GM12875 (cell line): ENCODE measurements at regions not wholly inside any gene's neighbourhood (a gene's known extent, or its start where the extent isn't known, plus 50 kb on each side); places are given as distances from the start of the nearest gene placed in this dataset.
"Not testable (repeated sequence)": the region's sequence is repeated elsewhere in the genome, so short reads cannot be mapped to it uniquely, and the experiment has no call there.

ENCODE experiments used
- H3K4me3 ChIP-seq: one replicate; pipeline ENCODE4 v1.5.1; 2011; ENCODE audit warnings: low read depth, low read length, control low read depth
- TF ChIP-seq, protein P1 (sequence below): IDR thresholded peaks from 2 replicates; pipeline ENCODE4 v1.5.1; 2011; ENCODE audit warnings: low read depth, mild to moderate bottlenecking, control low read depth, inconsistent platforms, low read length, moderate library complexity, borderline replicate concordance; ENCODE audit not compliant: insufficient read depth

DNA sequence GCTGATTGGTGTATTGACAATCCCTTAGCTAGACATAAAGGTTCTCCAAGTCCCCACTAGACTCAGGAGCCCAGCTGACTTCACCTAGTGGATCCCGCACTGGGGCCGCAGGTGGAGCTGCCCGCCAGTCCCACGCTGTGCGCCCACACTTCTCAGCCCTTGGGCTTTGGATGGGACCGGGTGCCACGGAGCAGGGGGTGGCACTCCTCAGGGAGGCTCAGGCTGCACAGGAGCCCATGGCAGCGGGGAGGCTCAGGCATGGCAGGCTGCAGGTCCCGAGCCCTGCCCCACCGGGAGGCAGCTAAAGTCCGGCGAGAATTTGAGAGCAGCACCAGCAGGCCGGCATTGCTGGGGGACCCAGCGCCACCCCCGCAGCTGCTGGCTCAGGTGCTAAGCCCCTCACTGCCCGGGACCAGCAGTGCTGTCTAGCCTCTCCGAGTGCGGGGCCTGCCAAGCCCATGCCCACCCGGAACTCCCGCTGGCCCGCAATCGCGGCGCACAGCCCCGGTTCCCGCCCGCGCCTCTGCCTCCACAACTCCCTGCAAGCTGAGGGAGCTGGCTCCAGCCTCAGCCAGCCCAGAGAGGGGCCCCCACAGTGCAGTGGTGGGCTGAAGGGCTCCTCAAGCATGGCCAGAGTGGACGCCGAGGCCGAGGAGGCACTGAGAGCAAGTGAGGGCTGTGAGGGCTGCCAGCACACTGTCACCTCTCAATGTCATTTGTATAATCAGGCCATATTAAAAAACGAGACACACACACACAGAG lies 437.2 kb downstream of the CSNK1G3 start:
- TF ChIP-seq, protein P1, sequence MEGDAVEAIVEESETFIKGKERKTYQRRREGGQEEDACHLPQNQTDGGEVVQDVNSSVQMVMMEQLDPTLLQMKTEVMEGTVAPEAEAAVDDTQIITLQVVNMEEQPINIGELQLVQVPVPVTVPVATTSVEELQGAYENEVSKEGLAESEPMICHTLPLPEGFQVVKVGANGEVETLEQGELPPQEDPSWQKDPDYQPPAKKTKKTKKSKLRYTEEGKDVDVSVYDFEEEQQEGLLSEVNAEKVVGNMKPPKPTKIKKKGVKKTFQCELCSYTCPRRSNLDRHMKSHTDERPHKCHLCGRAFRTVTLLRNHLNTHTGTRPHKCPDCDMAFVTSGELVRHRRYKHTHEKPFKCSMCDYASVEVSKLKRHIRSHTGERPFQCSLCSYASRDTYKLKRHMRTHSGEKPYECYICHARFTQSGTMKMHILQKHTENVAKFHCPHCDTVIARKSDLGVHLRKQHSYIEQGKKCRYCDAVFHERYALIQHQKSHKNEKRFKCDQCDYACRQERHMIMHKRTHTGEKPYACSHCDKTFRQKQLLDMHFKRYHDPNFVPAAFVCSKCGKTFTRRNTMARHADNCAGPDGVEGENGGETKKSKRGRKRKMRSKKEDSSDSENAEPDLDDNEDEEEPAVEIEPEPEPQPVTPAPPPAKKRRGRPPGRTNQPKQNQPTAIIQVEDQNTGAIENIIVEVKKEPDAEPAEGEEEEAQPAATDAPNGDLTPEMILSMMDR, result no peak
- H3K4me3 ChIP-seq, result no peak overlapping the region

DNA sequence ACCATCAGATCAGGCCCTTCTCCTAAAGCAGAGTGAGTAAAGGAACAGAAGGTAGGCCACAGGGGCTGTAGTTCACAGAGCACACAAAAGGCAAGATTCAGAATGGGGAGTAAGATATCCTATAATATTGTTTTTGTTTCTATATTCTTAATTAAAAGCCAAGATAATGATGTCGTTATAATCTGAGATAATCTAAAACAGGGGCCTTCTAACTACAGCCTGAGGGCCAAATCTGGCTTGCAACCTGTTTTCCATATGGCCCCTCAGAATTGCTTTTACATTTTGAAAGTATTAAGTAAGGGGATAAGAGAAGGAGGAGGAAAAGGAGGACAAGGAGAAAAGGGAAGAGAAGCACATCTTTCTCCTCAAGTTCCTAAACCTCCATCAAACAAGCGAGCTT lies 435.8 kb downstream of the CSNK1G3 start:
- TF ChIP-seq, protein P1, result no peak
- no peak overlapping the region for H3K4me3 ChIP-seq

DNA sequence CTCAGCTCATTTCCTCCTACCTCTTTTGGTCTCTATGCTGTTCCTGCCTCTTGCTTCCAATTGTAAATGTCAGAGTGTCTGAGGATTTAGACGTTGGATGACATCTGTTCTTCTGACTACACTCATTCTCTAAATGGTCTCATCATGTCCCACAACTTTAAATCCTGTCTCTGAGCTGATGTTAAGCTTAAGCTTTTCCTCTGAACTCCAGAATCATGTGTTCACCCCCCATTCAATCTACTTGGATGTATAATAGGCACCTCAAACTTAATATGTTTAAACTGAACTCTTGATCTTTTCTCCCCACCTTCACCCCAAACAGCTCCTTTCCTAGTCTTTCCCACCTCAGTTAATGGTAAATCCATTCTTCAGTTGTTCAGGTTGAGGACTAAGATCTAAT lies 433.6 kb downstream of the CSNK1G3 start:
- TF ChIP-seq, protein P1, result no peak

DNA sequence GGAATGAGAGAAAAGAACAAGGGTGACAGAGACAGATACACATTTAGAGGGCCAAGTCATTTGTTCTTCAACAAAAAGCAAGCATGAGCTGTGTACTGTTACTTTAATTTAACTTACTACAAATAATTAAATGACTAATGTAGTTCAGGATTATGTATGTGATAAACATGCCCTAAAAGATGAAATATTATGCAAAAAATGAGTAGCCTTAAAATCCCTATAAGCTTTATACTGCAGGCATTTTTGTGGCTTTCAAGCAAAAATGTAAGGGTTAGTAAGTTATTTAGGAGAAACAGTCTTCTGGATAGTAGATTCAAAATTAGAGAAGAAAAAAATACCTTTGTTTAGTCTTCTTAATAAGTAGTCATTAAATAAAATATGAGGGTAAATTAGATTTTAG lies 431.2 kb downstream of the CSNK1G3 start:
- H3K4me3 ChIP-seq, result no peak overlapping the region
- TF ChIP-seq, protein P1, result no peak

More for the DNA sequence above, 433.6 kb downstream of the CSNK1G3 start:
- no peak overlapping the region for H3K4me3 ChIP-seq

DNA sequence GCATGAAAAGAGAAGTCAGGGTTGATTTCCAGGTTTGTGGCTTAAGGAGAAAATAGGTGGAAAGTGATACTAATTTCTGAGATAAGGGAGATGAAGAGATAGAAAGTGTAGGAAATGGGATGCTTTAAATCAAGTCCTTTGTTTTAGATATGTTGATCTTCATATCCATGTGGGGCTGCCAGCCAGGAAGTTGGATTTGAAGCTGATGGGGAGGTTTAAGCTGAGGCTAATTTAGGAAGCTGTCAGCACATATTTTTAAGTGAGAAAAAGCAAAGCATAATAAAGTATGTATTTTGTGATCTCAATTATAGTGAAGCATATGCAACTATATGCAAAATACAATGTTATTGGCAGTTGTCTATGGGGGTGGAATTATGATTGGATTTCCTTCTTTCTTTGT lies 428.4 kb downstream of the CSNK1G3 start:
- H3K4me3 ChIP-seq, result no peak overlapping the region
- TF ChIP-seq, protein P1, result no peak

DNA sequence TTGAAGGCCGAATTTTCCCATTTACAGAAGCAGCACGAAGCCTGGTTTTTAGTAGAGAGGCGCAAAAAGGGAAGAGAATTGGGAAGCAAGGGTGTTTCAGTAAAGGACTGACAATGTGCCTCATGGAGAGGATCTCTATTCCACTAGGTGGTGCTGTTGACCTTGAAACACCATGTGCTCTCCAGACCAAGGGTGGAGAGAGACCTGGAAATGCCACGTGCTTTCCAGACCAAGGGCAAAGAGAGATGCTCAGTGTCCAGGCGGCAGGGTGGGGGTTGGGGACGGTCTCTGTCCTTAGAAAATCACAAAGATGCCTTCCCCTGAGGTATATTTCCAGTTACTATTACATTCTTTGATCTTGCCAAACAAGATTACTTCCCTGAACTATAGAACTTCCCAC lies 425.3 kb downstream of the CSNK1G3 start:
- no peak overlapping the region for H3K4me3 ChIP-seq
- TF ChIP-seq, protein P1, result peak; percentile 37; the same call in 1 of the 2 replicates

DNA sequence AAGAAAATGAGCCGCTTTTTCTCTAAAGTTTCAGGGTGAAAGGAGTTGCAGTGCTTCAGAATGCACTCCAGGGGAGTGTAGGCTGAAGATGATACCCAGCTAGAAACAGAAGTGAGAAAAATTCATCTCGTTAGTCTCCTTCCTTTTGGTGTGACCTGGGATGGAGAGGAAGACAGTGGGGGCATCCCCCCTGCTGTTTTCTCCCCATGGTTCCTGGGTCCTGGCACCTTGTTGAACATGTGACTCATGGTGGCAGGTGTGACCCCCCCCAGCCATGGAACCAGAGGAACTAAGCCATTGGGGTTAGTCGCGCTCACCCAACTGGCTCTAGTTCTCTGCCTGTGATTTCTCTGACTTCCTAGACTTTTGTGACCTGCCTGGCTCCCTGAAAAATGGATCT lies 424.6 kb downstream of the CSNK1G3 start:
- TF ChIP-seq, protein P1, result no peak
- no peak overlapping the region for H3K4me3 ChIP-seq

DNA sequence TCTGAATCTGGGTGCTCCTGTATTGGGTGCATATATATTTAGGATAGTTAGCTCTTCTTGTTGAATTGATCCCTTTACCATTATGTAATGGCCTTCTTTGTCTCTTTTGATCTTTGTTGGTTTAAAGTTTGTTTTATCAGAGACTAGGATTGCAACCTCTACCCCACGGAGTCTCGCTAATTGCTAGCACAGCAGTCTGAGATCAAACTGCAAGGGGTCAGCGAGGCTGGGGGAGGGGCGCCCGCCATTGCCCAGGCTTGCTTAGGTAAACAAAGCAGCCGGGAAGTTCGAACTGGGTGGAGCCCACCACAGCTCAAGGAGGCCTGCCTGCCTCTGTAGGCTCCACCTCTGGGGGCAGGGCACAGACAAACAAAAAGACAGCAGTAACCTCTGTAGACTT lies 421.8 kb downstream of the CSNK1G3 start:
- not testable (repeated sequence) for H3K4me3 ChIP-seq
